HL-60 (cell line): ENCODE measurements at regions not wholly inside any gene's neighbourhood (a gene's known extent, or its start where the extent isn't known, plus 50 kb on each side); places are given as distances from the start of the nearest gene placed in this dataset.

Experiments used
- POLR2AphosphoS5 ChIP-seq: IDR thresholded peaks from 2 replicates; pipeline ENCODE4 v1.6.1; 2012; ENCODE audit warnings: low read depth
- TF ChIP-seq, protein P1 (sequence below): IDR thresholded peaks from one replicate; pipeline ENCODE4 v1.5.1; 2011; ENCODE audit warnings: low read length, control low read depth, inconsistent platforms; ENCODE audit not compliant: insufficient read depth
- TF ChIP-seq, protein P2 (sequence below): IDR thresholded peaks from 2 replicates; pipeline ENCODE4 v1.6.1; 2012; ENCODE audit warnings: low read depth; ENCODE audit not compliant: insufficient replicate concordance

DNA sequence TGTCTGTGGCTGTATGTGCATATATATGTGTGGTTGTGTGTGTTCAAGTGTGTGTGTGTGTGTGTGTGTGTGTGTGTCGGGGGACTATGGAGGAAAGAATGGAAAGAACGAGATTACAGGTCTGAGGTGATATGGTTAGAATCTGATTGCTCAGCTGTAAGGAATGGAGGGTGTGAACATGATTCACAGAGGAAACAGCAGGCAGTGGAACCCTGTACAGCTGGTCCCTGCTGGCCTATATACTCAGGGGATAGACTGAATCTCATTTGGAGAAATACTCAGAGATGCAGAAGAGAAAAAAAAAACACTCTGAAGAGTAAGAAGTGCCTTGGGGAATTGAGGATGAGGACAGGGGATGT is 180.1 kb upstream of the ESRRG start:
- no peak for TF ChIP-seq POLR2AphosphoS5
- TF ChIP-seq, protein P1, sequence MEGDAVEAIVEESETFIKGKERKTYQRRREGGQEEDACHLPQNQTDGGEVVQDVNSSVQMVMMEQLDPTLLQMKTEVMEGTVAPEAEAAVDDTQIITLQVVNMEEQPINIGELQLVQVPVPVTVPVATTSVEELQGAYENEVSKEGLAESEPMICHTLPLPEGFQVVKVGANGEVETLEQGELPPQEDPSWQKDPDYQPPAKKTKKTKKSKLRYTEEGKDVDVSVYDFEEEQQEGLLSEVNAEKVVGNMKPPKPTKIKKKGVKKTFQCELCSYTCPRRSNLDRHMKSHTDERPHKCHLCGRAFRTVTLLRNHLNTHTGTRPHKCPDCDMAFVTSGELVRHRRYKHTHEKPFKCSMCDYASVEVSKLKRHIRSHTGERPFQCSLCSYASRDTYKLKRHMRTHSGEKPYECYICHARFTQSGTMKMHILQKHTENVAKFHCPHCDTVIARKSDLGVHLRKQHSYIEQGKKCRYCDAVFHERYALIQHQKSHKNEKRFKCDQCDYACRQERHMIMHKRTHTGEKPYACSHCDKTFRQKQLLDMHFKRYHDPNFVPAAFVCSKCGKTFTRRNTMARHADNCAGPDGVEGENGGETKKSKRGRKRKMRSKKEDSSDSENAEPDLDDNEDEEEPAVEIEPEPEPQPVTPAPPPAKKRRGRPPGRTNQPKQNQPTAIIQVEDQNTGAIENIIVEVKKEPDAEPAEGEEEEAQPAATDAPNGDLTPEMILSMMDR, result no peak
- TF ChIP-seq, protein P2, sequence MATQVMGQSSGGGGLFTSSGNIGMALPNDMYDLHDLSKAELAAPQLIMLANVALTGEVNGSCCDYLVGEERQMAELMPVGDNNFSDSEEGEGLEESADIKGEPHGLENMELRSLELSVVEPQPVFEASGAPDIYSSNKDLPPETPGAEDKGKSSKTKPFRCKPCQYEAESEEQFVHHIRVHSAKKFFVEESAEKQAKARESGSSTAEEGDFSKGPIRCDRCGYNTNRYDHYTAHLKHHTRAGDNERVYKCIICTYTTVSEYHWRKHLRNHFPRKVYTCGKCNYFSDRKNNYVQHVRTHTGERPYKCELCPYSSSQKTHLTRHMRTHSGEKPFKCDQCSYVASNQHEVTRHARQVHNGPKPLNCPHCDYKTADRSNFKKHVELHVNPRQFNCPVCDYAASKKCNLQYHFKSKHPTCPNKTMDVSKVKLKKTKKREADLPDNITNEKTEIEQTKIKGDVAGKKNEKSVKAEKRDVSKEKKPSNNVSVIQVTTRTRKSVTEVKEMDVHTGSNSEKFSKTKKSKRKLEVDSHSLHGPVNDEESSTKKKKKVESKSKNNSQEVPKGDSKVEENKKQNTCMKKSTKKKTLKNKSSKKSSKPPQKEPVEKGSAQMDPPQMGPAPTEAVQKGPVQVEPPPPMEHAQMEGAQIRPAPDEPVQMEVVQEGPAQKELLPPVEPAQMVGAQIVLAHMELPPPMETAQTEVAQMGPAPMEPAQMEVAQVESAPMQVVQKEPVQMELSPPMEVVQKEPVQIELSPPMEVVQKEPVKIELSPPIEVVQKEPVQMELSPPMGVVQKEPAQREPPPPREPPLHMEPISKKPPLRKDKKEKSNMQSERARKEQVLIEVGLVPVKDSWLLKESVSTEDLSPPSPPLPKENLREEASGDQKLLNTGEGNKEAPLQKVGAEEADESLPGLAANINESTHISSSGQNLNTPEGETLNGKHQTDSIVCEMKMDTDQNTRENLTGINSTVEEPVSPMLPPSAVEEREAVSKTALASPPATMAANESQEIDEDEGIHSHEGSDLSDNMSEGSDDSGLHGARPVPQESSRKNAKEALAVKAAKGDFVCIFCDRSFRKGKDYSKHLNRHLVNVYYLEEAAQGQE, result no peak
